GM12878 (cell line): ENCODE measurements at regions not wholly inside any gene's neighbourhood (a gene's known extent, or its start where the extent isn't known, plus 50 kb on each side); places are given as distances from the start of the nearest gene placed in this dataset.

Experiments
- ATAC-seq: fragments of 200-7000 bp; cut with Tn5 transposase; 3 replicates; pipeline ENCODE4 v1.9.1; 2020; ENCODE audit warnings: mild to moderate bottlenecking, moderate library complexity
- BruUV-seq: library from RNA; stranded (reverse); fragments of 400-500 nt; replicated peaks from 2 replicates; lab custom pipeline; 2021; lab: Mats Ljungman, UMichigan
- CTCF ChIA-PET: fragments of 300-600 bp; sonication (Branson Sonifier 250); formaldehyde crosslinking; extraction: SDS; loops from one replicate; lab custom pipeline; 2021; ENCODE audit warnings: inconsistent platforms; lab: Yijun Ruan, JAX
- POLR2A ChIA-PET: fragments of 350-600 bp; formaldehyde crosslinking; extraction: SDS; loops from one replicate; lab custom pipeline; 2021; ENCODE audit warnings: inconsistent platforms; lab: Charles Lee
- RAD21 ChIA-PET: fragments of 300-600 bp; sonication (Branson Sonifier 250); formaldehyde crosslinking; loops from one replicate; lab custom pipeline; 2023; ENCODE audit warnings: antibody characterized with exemption; ENCODE audit not compliant: unreplicated experiment; lab: Charles Lee
- SMC1A ChIA-PET: fragments of 300-600 bp; sonication (Branson Sonifier 250); formaldehyde crosslinking; loops from one replicate; lab custom pipeline; 2023; ENCODE audit not compliant: unreplicated experiment, uncharacterized antibody; lab: Charles Lee
- DNase-seq: peaks from one replicate; pipeline ENCODE4 v3.0.0-alpha.2; 2011; ENCODE audit warnings: low read depth, low spot score
- FAIRE-seq: peaks from 3 replicates; lab custom pipeline; 2011; peaks lifted over from hg19 to GRCh38; lab: Jason Lieb, UNC
- H2AFZ ChIP-seq: 2 replicates; pipeline ENCODE4 v1.6.0; 2011; ENCODE audit warnings: low read depth, low read length, control low read depth; ENCODE audit not compliant: control insufficient read depth
- H3K27ac ChIP-seq: 2 replicates; pipeline ENCODE4 v1.5.1; 2011; ENCODE audit warnings: control low read depth; ENCODE audit not compliant: control insufficient read depth, insufficient read depth
- H3K27me3 ChIP-seq, 2 experiments: replicated peaks in 1 of 2; 2 replicates each; pipeline versions ENCODE4 v1.6.0 to v1.6.1; 2011; ENCODE audit warnings: low read length in 1 of 2; ENCODE audit not compliant: control insufficient read depth in 2 of 2, insufficient read depth in 2 of 2
- H3K36me3 ChIP-seq, 2 experiments: 2 replicates each; pipeline ENCODE4 v1.5.1; 2011; ENCODE audit warnings: low read length in 1 of 2; ENCODE audit not compliant: control insufficient read depth in 2 of 2, insufficient read depth in 2 of 2
- H3K4me1 ChIP-seq: 2 replicates; pipeline ENCODE4 v1.6.1; 2011; ENCODE audit warnings: mild to moderate bottlenecking, low read length, moderate library complexity, mixed read lengths; ENCODE audit not compliant: control insufficient read depth, insufficient read depth
- H3K4me2 ChIP-seq: 2 replicates; pipeline ENCODE4 v1.6.0; 2011; ENCODE audit warnings: control low read depth; ENCODE audit not compliant: control insufficient read depth, insufficient read depth
- H3K4me3 ChIP-seq: fragments of 200-600 bp; sonication (generic); 2 replicates; pipeline ENCODE4 v1.5.1; 2016
- H3K79me2 ChIP-seq: 2 replicates; pipeline ENCODE4 v1.6.0; 2011; ENCODE audit warnings: low read length; ENCODE audit not compliant: control insufficient read depth, insufficient read depth
- H3K9ac ChIP-seq: 2 replicates; pipeline ENCODE4 v1.8.0; 2011; ENCODE audit warnings: low read length, control low read depth, mixed read lengths; ENCODE audit not compliant: control insufficient read depth, insufficient read depth
- H3K9me3 ChIP-seq: replicated peaks from 3 replicates; pipeline ENCODE4 v1.5.1; 2011; ENCODE audit warnings: mild to moderate bottlenecking, low read length; ENCODE audit not compliant: control insufficient read depth, insufficient read depth
- H4K20me1 ChIP-seq: 2 replicates; pipeline ENCODE4 v1.6.0; 2011; ENCODE audit not compliant: control insufficient read depth, insufficient read depth
- MEF2B ChIP-seq: fragments of 450-650 bp; IDR thresholded peaks from 2 replicates; pipeline ENCODE4 v1.6.1; 2018; ENCODE audit warnings: mild to moderate bottlenecking, moderate library complexity; ENCODE audit not compliant: partially characterized antibody, poor library complexity, severe bottlenecking
- PML ChIP-seq: IDR thresholded peaks from 2 replicates; pipeline ENCODE4 v1.6.1; 2012; ENCODE audit warnings: low read length, inconsistent platforms
- RAD21 ChIP-seq: IDR thresholded peaks from 2 replicates; pipeline ENCODE4 v1.6.1; 2011; ENCODE audit warnings: mild to moderate bottlenecking, low read depth, low read length, moderate library complexity; ENCODE audit not compliant: insufficient read depth
- RBBP5 ChIP-seq: fragments of 200-600 bp; sonication (generic); conservative IDR thresholded peaks from 2 replicates; pipeline ENCODE4 v1.6.1; 2016
- SMARCA5 ChIP-seq: fragments of 450-650 bp; IDR thresholded peaks from 2 replicates; pipeline ENCODE4 v1.6.1; 2017; ENCODE audit warnings: mild to moderate bottlenecking
- SMC3 ChIP-seq: IDR thresholded peaks from 2 replicates; pipeline ENCODE4 v1.6.1; 2011; ENCODE audit warnings: low read length, improper control_type of control experiment, borderline replicate concordance
- SREBF2 ChIP-seq: IDR thresholded peaks from 2 replicates; pipeline ENCODE4 v1.6.1; 2012; ENCODE audit warnings: mild to moderate bottlenecking, low read length
- TCF12 ChIP-seq: IDR thresholded peaks from 2 replicates; pipeline ENCODE4 v1.6.1; 2011; ENCODE audit warnings: low read depth, mild to moderate bottlenecking, low read length
- WRNIP1 ChIP-seq: IDR thresholded peaks from 2 replicates; pipeline ENCODE4 v1.6.1; 2011; ENCODE audit warnings: low read depth, low read length, improper control_type of control experiment, borderline replicate concordance
- ZNF207 ChIP-seq: fragments of 450-650 bp; IDR thresholded peaks from 2 replicates; pipeline ENCODE4 v1.6.1; 2014; ENCODE audit warnings: antibody characterized with exemption, mild to moderate bottlenecking, borderline replicate concordance
- WGBS: methylation state at CpG from one replicate; pipeline ENCODE4 v1.1.6; 2016; ENCODE audit warnings: low lambda C conversion rate; ENCODE audit not compliant: insufficient replicate concordance, insufficient coverage; ENCODE audit errors: missing lambda C conversion rate; 5-methylcytosine and 5-hydroxymethylcytosine counted together
- in situ Hi-C: fragments of 300-500 bp; cut with MboI; formaldehyde crosslinking; loops from 9 replicates; pipeline ENCODE4 v1.14.3; 2018; ENCODE audit warnings: mixed read lengths
- intact Hi-C: fragments of 100-400 bp; cut with micrococcal nuclease; formaldehyde crosslinking; loops from one replicate; pipeline ENCODE4 v1.14.2; 2022; ENCODE audit not compliant: unreplicated experiment
- TF ChIP-seq, protein P1 (sequence below): fragments of 450-650 bp; IDR thresholded peaks from 2 replicates; pipeline ENCODE4 v1.6.1; 2017; ENCODE audit warnings: mild to moderate bottlenecking
- TF ChIP-seq, protein P2 (sequence below), 3 experiments: IDR thresholded peaks in 2 of 3; conservative IDR thresholded peaks in 1 of 3; 2 replicates each; pipeline ENCODE4 v1.5.1; 2011; ENCODE audit warnings: low read depth in 3 of 3, low read length in 3 of 3, mild to moderate bottlenecking in 3 of 3, control low read depth in 2 of 3, moderate library complexity in 2 of 3, inconsistent platforms in 1 of 3, mixed read lengths in 1 of 3; ENCODE audit not compliant: control insufficient read depth in 2 of 3, insufficient read depth in 1 of 3; ENCODE audit errors: extremely low read depth in 1 of 3
- TF ChIP-seq, protein P3 (sequence below): IDR thresholded peaks from 2 replicates; pipeline ENCODE4 v1.6.1; 2012; ENCODE audit warnings: low read depth, low read length, improper control_type of control experiment
- TF ChIP-seq, protein P4 (sequence below): fragments of 450-650 bp; IDR thresholded peaks from 2 replicates; pipeline ENCODE4 v1.6.1; 2017; ENCODE audit warnings: mild to moderate bottlenecking, moderate library complexity

DNA sequence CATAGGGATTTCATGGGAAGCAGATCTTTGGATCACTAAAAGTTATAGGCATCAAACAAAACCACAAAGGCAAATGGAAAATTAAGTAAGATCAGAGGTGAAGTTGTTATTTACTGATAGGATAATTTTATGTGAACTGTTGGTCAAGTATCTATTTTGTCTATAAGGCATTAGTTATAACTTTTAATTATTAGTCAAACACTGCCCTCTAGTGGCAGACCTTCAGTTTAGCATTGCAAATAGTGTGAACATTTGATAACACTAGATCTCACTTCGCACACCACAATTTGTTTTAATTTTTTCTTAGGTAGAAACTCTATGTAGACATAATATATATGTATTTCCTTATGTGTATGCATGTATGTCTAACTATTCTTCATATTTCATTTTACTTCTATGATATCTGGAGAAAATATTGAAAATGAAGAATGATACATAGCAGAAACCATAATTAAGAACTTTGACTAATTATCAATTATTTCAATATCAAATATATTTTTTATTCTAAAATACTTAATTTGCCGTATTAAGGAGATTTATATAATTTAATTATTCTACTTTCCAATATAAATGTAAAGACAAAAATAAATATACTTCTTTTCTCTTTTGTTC is 214.5 kb upstream of the TACR3 start:
- no peak overlapping the region for H3K4me3 ChIP-seq
- whole genome bisulfite sequencing, result 0% methylated on average over 2 of the region's 2 CpGs
- in situ Hi-C loops, result loop anchor here (10.0 kb wide), 1 partner anchor 729 kb away; no protein-coding TSS in a partner anchor
- H3K9ac ChIP-seq, result no peak overlapping the region
- no TSS peak for BruUV-seq
- H3K27ac ChIP-seq, result no peak overlapping the region
- no peaks in the 10 kb centered on the region for H4K20me1 ChIP-seq
- ChIA-PET CTCF (interaction anchor here (1.0 to 1.6 kb wide), 6 partner anchors 11 to 20 kb away, joined by 3 to 6 read pairs (median 4); no protein-coding TSS in a partner anchor), SMC1A (no interaction called here), POLR2A (no interaction called here), RAD21 (interaction anchor here (1.2 kb wide), 1 partner anchor 20 kb away, joined by 3 read pairs; no protein-coding TSS in a partner anchor)
- no peaks in the 10 kb centered on the region for H3K9me3 ChIP-seq
- FAIRE-seq (peak; percentile 94), ATAC-seq (peak; percentile 84), DNase-seq (no peak)
- H3K4me1 ChIP-seq, result no peaks in the 10 kb centered on the region
- no peaks in the 10 kb centered on the region for H3K36me3 ChIP-seq
- intact Hi-C loops, result loop anchor here (5.0 to 10.0 kb wide), 4 partner anchors 132 to 887 kb away; no protein-coding TSS in a partner anchor
- H3K27me3 ChIP-seq, result no peaks in the 10 kb centered on the region
- no peaks in the 10 kb centered on the region for H3K79me2 ChIP-seq
- no peak overlapping the region for H2AFZ ChIP-seq
- H3K4me2 ChIP-seq, result no peak overlapping the region
- TF ChIP-seq, protein P1, sequence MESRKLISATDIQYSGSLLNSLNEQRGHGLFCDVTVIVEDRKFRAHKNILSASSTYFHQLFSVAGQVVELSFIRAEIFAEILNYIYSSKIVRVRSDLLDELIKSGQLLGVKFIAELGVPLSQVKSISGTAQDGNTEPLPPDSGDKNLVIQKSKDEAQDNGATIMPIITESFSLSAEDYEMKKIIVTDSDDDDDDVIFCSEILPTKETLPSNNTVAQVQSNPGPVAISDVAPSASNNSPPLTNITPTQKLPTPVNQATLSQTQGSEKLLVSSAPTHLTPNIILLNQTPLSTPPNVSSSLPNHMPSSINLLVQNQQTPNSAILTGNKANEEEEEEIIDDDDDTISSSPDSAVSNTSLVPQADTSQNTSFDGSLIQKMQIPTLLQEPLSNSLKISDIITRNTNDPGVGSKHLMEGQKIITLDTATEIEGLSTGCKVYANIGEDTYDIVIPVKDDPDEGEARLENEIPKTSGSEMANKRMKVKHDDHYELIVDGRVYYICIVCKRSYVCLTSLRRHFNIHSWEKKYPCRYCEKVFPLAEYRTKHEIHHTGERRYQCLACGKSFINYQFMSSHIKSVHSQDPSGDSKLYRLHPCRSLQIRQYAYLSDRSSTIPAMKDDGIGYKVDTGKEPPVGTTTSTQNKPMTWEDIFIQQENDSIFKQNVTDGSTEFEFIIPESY, result no peak
- peak; percentile 38; the same call in 1 of the 2 replicates for TF ChIP-seq SMC3
- TF ChIP-seq, protein P2, sequence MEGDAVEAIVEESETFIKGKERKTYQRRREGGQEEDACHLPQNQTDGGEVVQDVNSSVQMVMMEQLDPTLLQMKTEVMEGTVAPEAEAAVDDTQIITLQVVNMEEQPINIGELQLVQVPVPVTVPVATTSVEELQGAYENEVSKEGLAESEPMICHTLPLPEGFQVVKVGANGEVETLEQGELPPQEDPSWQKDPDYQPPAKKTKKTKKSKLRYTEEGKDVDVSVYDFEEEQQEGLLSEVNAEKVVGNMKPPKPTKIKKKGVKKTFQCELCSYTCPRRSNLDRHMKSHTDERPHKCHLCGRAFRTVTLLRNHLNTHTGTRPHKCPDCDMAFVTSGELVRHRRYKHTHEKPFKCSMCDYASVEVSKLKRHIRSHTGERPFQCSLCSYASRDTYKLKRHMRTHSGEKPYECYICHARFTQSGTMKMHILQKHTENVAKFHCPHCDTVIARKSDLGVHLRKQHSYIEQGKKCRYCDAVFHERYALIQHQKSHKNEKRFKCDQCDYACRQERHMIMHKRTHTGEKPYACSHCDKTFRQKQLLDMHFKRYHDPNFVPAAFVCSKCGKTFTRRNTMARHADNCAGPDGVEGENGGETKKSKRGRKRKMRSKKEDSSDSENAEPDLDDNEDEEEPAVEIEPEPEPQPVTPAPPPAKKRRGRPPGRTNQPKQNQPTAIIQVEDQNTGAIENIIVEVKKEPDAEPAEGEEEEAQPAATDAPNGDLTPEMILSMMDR (IDR thresholded peaks at IDR 0.05 in 2 of 3, conservative IDR thresholded peaks at IDR 0.05 in 1 of 3; ENCODE audit: control insufficient read depth in 2 of 3, extremely low read depth in 1 of 3, insufficient read depth in 1 of 3, low read depth in 3 of 3, low read length in 3 of 3), result peak; percentile 47 to 71 (median 65); a peak in 5 of 6 replicates
- TF ChIP-seq SMARCA5, result no peak
- TF ChIP-seq ZNF207, result no peak
- no peak for TF ChIP-seq WRNIP1
- peak; percentile 61 for TF ChIP-seq RAD21
- no peak for TF ChIP-seq TCF12
- TF ChIP-seq RBBP5, result no peak
- TF ChIP-seq PML, result no peak
- TF ChIP-seq MEF2B, result no peak
- TF ChIP-seq, protein P3, sequence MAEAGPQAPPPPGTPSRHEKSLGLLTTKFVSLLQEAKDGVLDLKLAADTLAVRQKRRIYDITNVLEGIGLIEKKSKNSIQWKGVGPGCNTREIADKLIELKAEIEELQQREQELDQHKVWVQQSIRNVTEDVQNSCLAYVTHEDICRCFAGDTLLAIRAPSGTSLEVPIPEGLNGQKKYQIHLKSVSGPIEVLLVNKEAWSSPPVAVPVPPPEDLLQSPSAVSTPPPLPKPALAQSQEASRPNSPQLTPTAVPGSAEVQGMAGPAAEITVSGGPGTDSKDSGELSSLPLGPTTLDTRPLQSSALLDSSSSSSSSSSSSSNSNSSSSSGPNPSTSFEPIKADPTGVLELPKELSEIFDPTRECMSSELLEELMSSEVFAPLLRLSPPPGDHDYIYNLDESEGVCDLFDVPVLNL, result no peak
- TF ChIP-seq SREBF2, result no peak
- TF ChIP-seq, protein P4, sequence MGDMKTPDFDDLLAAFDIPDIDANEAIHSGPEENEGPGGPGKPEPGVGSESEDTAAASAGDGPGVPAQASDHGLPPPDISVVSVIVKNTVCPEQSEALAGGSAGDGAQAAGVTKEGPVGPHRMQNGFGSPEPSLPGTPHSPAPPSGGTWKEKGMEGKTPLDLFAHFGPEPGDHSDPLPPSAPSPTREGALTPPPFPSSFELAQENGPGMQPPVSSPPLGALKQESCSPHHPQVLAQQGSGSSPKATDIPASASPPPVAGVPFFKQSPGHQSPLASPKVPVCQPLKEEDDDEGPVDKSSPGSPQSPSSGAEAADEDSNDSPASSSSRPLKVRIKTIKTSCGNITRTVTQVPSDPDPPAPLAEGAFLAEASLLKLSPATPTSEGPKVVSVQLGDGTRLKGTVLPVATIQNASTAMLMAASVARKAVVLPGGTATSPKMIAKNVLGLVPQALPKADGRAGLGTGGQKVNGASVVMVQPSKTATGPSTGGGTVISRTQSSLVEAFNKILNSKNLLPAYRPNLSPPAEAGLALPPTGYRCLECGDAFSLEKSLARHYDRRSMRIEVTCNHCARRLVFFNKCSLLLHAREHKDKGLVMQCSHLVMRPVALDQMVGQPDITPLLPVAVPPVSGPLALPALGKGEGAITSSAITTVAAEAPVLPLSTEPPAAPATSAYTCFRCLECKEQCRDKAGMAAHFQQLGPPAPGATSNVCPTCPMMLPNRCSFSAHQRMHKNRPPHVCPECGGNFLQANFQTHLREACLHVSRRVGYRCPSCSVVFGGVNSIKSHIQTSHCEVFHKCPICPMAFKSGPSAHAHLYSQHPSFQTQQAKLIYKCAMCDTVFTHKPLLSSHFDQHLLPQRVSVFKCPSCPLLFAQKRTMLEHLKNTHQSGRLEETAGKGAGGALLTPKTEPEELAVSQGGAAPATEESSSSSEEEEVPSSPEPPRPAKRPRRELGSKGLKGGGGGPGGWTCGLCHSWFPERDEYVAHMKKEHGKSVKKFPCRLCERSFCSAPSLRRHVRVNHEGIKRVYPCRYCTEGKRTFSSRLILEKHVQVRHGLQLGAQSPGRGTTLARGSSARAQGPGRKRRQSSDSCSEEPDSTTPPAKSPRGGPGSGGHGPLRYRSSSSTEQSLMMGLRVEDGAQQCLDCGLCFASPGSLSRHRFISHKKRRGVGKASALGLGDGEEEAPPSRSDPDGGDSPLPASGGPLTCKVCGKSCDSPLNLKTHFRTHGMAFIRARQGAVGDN, result no peak
